ENCODE measurements at regions not wholly inside any gene's neighbourhood (a gene's known extent, or its start where the extent isn't known, plus 50 kb on each side); places are given as distances from the start of the nearest gene placed in this dataset.

DNA sequence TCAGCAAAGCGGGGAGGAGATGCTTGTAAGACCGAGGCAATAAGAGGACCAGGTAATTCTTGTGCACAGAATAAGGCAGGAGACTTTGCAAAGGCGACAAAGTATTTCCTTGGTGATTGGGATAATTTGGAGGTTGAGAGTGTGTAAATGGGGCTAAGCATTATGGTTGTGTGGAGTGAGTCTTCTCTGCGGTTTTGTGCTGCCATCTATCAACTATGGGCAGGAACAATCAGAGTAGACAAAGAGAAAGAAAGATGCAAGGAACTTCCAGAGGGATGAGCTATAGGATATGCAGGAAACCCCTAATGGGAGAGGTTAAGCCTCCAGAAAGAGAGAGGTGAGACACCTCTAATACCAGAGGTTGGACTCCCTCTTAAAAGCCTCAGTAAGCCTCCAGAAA is 339.8 kb downstream of the PAPSS1 start:
- intact Hi-C loops (cut with DNase I), result no loop called here
- Histone ChIP-seq H3K4me3 (no peak overlapping the region), H3K9me3 (no peaks in the 10 kb centered on the region), H3K36me3 (no peaks in the 10 kb centered on the region), H3K27ac (no peak overlapping the region), H3K27me3 (no peaks in the 10 kb centered on the region), H3K4me1 (no peaks in the 10 kb centered on the region)
- DNase-seq, result no peak
- ATAC-seq, result no peak
- TF ChIP-seq, protein P1, sequence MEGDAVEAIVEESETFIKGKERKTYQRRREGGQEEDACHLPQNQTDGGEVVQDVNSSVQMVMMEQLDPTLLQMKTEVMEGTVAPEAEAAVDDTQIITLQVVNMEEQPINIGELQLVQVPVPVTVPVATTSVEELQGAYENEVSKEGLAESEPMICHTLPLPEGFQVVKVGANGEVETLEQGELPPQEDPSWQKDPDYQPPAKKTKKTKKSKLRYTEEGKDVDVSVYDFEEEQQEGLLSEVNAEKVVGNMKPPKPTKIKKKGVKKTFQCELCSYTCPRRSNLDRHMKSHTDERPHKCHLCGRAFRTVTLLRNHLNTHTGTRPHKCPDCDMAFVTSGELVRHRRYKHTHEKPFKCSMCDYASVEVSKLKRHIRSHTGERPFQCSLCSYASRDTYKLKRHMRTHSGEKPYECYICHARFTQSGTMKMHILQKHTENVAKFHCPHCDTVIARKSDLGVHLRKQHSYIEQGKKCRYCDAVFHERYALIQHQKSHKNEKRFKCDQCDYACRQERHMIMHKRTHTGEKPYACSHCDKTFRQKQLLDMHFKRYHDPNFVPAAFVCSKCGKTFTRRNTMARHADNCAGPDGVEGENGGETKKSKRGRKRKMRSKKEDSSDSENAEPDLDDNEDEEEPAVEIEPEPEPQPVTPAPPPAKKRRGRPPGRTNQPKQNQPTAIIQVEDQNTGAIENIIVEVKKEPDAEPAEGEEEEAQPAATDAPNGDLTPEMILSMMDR (IDR thresholded peaks at IDR 0.05), result no peak

DNA sequence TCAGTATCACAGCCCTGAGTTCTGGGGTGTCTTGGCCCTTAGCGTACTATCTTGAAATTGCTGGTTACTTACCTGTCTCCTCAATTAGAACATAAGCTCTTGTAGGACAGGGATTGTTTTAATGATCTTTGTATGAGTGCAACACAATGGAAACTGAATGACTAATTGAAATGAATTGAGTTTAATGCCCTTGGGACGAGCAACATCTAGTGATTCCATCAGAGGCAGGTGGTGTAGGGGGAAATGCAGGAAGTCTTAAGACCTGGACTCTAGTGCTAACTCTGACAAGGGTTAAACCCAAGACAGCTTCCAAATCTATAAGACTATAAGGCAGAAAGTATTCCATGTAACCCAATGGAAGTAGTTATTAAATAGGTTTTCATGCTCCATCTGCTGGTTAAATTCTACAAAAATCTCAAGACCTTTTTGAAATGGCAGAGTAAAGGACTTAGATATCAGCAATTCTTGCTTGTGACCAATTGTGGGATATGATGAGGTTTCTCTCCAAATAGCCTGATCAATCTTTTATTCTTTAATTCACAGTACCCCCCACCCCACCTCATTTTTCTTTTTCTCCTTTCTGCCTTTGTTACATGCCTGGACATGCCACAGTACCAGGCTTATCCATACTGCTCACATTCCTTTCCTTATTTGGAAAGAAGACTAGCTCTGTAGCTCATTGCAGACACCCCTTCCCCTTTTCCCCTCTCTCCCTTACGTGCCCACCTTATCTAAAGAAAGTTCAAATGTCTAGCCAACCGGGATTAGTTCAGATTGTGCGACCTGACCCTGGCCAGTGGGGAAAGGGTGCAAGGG is 340.8 kb downstream of the PAPSS1 start:
- Histone ChIP-seq H3K4me3 (no peak overlapping the region), H3K9me3 (no peaks in the 10 kb centered on the region), H3K36me3 (no peaks in the 10 kb centered on the region), H3K27me3 (no peaks in the 10 kb centered on the region), H3K27ac (no peak overlapping the region), H3K4me1 (no peaks in the 10 kb centered on the region)
- DNase-seq (no peak), ATAC-seq (no peak)
- TF ChIP-seq, protein P1 (IDR thresholded peaks at IDR 0.05), result no peak
- intact Hi-C loops (cut with DNase I), result no loop called here

DNA sequence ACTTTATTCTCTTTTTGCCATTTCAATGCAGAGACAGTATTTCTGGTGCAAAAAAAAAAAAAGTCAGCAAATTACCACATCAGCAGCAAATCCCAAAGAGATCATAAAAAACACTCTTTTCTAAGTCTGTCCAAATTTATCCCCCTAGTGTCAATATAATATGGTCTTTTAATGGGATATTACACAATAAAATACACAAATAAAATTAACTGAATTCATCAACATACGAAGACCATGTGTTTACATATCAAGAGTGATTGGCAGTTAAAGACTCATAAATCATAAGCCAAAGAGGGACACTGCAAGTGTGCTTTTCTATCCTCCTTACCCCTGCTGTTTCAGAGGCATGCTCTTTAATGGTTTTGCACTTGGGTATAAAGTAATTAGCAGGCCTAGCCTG is 340.2 kb upstream of the DKK2 start:
- Histone ChIP-seq H3K27me3 (no peaks in the 10 kb centered on the region), H3K27ac (no peak overlapping the region), H3K9me3 (peaks cover 0 to 8% of the 10 kb centered on the region in 2 donors), H3K4me1 (no peaks in the 10 kb centered on the region), H3K36me3 (no peaks in the 10 kb centered on the region), H3K4me3 (no peak overlapping the region)
- DNase-seq (no peak), ATAC-seq (no peak)
- intact Hi-C loops (cut with DNase I), result no loop called here
- TF ChIP-seq, protein P1 (IDR thresholded peaks at IDR 0.05), result no peak

DNA sequence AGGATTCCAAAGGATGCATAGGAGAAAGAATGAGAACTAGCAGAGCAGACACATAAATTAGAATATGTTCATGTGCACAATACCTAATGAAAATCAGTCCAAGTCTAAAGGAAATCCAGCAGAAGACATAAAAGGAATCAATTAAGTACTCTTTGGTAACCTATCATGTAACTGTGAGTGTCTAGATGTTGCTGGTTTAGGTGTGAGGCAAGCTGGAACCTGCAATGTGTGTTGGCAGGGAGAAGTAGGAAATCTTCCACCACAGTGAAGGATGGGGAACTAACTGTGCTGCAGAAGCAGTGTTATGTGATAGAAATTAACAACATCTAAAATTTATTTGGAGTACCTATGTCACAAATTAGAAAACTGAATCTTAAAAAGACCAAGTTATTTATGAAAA is 330.8 kb upstream of the DKK2 start:
- DNase-seq (no peak), ATAC-seq (no peak)
- no peak overlapping the region for H3K27ac ChIP-seq
- intact Hi-C loops (cut with DNase I), result no loop called here
- no peaks in the 10 kb centered on the region for H3K9me3 ChIP-seq
- H3K27me3 ChIP-seq, result no peaks in the 10 kb centered on the region
- no peaks in the 10 kb centered on the region for H3K36me3 ChIP-seq
- TF ChIP-seq, protein P1 (IDR thresholded peaks at IDR 0.05), result no peak
- no peaks in the 10 kb centered on the region for H3K4me1 ChIP-seq
- H3K4me3 ChIP-seq, result no peak overlapping the region

DNA sequence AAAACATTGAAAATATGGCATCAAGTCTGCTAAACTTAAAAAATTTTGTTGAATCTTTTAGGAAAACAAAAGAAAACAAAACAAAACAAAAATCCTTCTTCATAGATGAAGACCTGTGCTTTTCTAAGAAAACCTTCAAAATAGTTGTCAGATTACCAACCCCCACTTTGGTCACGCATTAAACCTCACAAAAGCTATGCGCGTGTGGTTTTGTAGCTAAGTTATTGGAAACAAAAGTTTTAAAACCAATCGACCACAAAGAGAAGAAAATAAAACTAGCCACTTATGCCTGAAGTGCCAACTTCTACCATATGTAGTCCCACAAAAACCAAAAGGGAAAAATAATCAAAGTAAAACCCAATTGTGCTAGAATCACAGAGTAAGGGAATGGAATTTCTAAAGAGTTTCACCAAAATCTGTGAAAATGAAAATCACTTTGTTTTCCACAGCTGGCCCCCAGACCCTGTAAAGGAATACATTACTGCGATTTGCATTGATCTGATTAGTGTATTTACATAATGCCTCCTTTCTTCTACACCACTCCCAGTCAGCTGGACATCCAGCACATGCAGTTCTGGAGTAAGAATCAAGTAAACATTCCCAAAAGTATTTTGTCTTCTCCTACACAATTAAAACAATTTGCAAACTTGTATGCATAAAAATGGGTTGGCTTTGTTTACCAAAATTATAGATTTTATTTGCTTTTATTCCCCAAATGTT is 330.1 kb upstream of the DKK2 start:
- H3K27ac ChIP-seq, result no peak overlapping the region
- no peaks in the 10 kb centered on the region for H3K36me3 ChIP-seq
- TF ChIP-seq, protein P1 (IDR thresholded peaks at IDR 0.05), result no peak
- H3K27me3 ChIP-seq, result no peaks in the 10 kb centered on the region
- intact Hi-C loops (cut with DNase I), result no loop called here
- H3K9me3 ChIP-seq, result no peaks in the 10 kb centered on the region
- H3K4me1 ChIP-seq, result no peaks in the 10 kb centered on the region
- DNase-seq, result no peak
- ATAC-seq, result no peak
- H3K4me3 ChIP-seq, result no peak overlapping the region
